OCI-LY3 (cell line): ENCODE measurements at regions not wholly inside any gene's neighbourhood (a gene's known extent, or its start where the extent isn't known, plus 50 kb on each side); places are given as distances from the start of the nearest gene placed in this dataset.
"Not testable (repeated sequence)": the region's sequence is repeated elsewhere in the genome, so short reads cannot be mapped to it uniquely, and the experiment has no call there.

ENCODE experiments used
- H2AFZ ChIP-seq: fragments of 200-600, 300-600 bp; shearing (Covaris generic); 2 replicates; pipeline ENCODE4 v1.6.0; 2014; ENCODE audit warnings: antibody characterized with exemption, low read depth, low read length
- H3K27ac ChIP-seq: fragments of 200-600, 300-600 bp; sonication (generic); 2 replicates; pipeline ENCODE4 v1.5.1; 2014; ENCODE audit warnings: mild to moderate bottlenecking, low read length, moderate library complexity, mixed read lengths
- H3K27me3 ChIP-seq: fragments of 200-600, 300-600 bp; sonication (generic); 2 replicates; pipeline ENCODE4 v1.6.1; 2014; ENCODE audit warnings: low read depth, low read length, mixed read lengths
- H3K36me3 ChIP-seq: fragments of 200-600, 300-600 bp; sonication (generic); replicated peaks from 2 replicates; pipeline ENCODE3; 2014; ENCODE audit warnings: low read depth, low read length, mixed read lengths
- H3K4me1 ChIP-seq: fragments of 300-600, 200-600 bp; sonication (generic); 2 replicates; pipeline ENCODE4 v1.6.1; 2014; ENCODE audit warnings: low read length, mixed read lengths
- H3K4me2 ChIP-seq: fragments of 200-600, 300-600 bp; sonication (generic); 2 replicates; pipeline ENCODE4 v1.6.1; 2014; ENCODE audit warnings: low read length, mixed read lengths
- H3K4me3 ChIP-seq: fragments of 300-600, 200-600 bp; sonication (generic); 2 replicates; pipeline ENCODE4 v1.5.1; 2014; ENCODE audit warnings: antibody characterized with exemption, mild to moderate bottlenecking, low read length, moderate library complexity
- H3K79me2 ChIP-seq: fragments of 300-600, 200-600 bp; shearing (Covaris generic); 2 replicates; pipeline ENCODE4 v1.6.1; 2014; ENCODE audit warnings: mild to moderate bottlenecking, low read length, mixed read lengths
- H3K9ac ChIP-seq: fragments of 300-600, 200-600 bp; shearing (Covaris generic); 2 replicates; pipeline ENCODE4 v1.6.0; 2014; ENCODE audit warnings: mild to moderate bottlenecking, low read length, moderate library complexity
- H3K9me3 ChIP-seq: fragments of 200-600, 300-600 bp; shearing (Covaris generic); 2 replicates; pipeline ENCODE4 v1.6.1; 2014; ENCODE audit warnings: low read length, mixed read lengths; ENCODE audit not compliant: insufficient read depth
- H4K20me1 ChIP-seq: fragments of 200-600, 300-600 bp; sonication (generic); 2 replicates; pipeline ENCODE4 v1.6.1; 2016; ENCODE audit warnings: low read length, mixed read lengths; ENCODE audit not compliant: insufficient read depth
- CTCF ChIP-seq: fragments of 200-600, 300-600 bp; sonication (generic); IDR thresholded peaks from 2 replicates; pipeline ENCODE4 v1.5.1; 2014; ENCODE audit warnings: antibody characterized with exemption, low read length, low read depth
- EZH2phosphoT487 ChIP-seq: fragments of 200-600 bp; shearing (Covaris generic); IDR thresholded peaks from 2 replicates; pipeline ENCODE4 v1.6.1; 2018; ENCODE audit warnings: antibody characterized with exemption, mixed run types, low read depth

DNA sequence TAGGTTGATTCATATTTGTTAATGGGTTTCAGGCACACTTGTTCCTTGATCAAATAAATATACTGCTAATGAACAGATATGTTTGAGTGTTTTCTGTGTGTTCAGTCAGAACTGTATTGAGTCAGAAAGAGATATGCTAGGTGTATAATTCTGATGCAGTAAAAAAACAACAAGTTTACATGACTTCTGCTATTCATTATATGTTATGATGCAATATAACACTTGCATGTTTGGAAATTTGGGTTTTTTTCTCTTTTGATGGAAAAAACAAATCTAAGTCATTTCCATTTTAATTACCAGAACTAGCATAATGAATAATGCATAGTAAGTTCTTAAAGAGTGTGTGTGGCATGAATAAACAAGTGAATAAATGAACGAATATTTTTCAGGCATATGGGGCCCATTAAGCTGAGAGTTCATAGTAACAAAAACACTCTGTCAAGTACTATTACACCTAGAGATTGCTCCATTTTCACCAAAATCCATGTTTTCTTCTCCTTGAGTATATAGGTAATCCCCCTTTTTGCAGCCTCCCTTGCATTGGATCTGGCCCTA, 208.3 kb upstream of the NT5E start:
- no peak overlapping the region for H2AFZ ChIP-seq
- H3K79me2 ChIP-seq: no peaks in the 10 kb centered on the region
- H3K4me3 ChIP-seq: no peak overlapping the region
- H4K20me1 ChIP-seq: no peaks in the 10 kb centered on the region
- H3K4me1 ChIP-seq: no peaks in the 10 kb centered on the region
- H3K27me3 ChIP-seq: no peaks in the 10 kb centered on the region
- H3K27ac ChIP-seq: no peak overlapping the region
- H3K9me3 ChIP-seq: no peaks in the 10 kb centered on the region
- no peak overlapping the region for H3K4me2 ChIP-seq
- no peak for TF ChIP-seq EZH2phosphoT487
- TF ChIP-seq CTCF: no peak
- no peak overlapping the region for H3K9ac ChIP-seq
- no peaks in the 10 kb centered on the region for H3K36me3 ChIP-seq

DNA sequence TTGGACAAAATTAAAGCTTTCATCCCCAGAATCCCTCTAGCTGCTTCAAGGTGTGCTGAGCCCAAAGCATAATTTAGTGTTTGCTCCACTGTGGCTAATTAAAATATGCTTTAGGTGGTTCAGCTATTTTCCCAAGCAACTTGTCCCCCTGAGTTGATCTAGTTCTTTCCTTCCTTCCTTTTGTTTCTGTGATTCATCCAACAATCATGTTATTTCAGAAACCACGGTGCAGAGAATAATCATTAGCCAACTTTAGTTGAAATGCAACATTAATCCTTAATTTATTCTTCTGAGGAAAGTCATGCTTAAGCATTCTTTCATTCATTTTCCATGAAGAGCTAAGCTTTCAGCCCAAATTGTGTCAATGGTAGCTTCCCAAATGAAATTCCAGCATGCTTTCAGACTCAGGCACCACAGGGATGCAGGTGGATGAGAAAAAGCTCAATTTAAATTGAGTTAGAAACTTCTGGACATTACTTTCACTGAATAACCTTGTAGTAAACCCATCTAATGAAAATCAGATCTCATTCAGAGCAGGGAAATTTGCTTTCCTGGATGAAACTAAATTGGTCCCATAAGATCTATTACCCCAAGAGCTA, 209.0 kb upstream of the NT5E start:
- no peaks in the 10 kb centered on the region for H3K79me2 ChIP-seq
- no peak overlapping the region for H3K9ac ChIP-seq
- TF ChIP-seq CTCF: no peak
- TF ChIP-seq EZH2phosphoT487: no peak

GRCh38 chr6:85237478-85237877, 212.4 kb upstream of the NT5E start:
- H2AFZ ChIP-seq: no peak overlapping the region
- no peaks in the 10 kb centered on the region for H3K36me3 ChIP-seq
- H3K79me2 ChIP-seq: no peaks in the 10 kb centered on the region
- no peaks in the 10 kb centered on the region for H3K9me3 ChIP-seq
- no peak overlapping the region for H3K4me3 ChIP-seq
- TF ChIP-seq CTCF (no peak), EZH2phosphoT487 (no peak)
- H4K20me1 ChIP-seq: no peaks in the 10 kb centered on the region
- H3K27ac ChIP-seq: no peak overlapping the region
- H3K9ac ChIP-seq: no peak overlapping the region
- no peaks in the 10 kb centered on the region for H3K27me3 ChIP-seq
- H3K4me2 ChIP-seq: no peak overlapping the region
- H3K4me1 ChIP-seq: no peaks in the 10 kb centered on the region

More for the DNA sequence above, 209.0 kb upstream of the NT5E start:
- no peak overlapping the region for H2AFZ ChIP-seq
- no peaks in the 10 kb centered on the region for H3K9me3 ChIP-seq
- no peak overlapping the region for H3K4me3 ChIP-seq
- no peaks in the 10 kb centered on the region for H4K20me1 ChIP-seq
- H3K27ac ChIP-seq: no peak overlapping the region
- no peaks in the 10 kb centered on the region for H3K4me1 ChIP-seq
- no peaks in the 10 kb centered on the region for H3K27me3 ChIP-seq
- no peaks in the 10 kb centered on the region for H3K36me3 ChIP-seq
- H3K4me2 ChIP-seq: no peak overlapping the region

DNA sequence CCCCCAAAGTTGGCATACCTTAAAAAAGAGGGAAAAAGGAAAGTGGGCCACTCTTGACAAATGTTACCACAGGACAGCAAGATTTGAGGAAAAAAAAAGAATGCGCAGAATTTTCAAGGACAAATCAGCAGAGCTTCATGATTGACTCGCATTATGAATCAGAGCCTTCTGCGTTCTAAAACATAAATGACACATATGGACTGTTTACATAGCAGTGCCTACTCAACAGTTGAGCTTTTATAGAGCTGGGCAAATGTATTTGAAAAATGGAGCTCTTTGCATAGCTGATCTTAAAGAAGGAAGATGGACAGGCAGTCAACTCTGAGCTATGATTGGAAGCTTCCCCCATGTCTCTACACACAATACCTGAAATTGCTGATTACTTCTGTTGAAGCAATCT, 213.2 kb upstream of the NT5E start:
- Histone ChIP-seq H3K9me3 (no peaks in the 10 kb centered on the region), H3K27me3 (no peaks in the 10 kb centered on the region), H3K4me1 (no peaks in the 10 kb centered on the region), H3K79me2 (no peaks in the 10 kb centered on the region), H3K4me3 (no peak overlapping the region), H3K9ac (no peak overlapping the region), H3K36me3 (no peaks in the 10 kb centered on the region), H4K20me1 (no peaks in the 10 kb centered on the region), H3K27ac (no peak overlapping the region), H2AFZ (no peak overlapping the region), H3K4me2 (no peak overlapping the region)
- no peak for TF ChIP-seq EZH2phosphoT487
- no peak for TF ChIP-seq CTCF

DNA sequence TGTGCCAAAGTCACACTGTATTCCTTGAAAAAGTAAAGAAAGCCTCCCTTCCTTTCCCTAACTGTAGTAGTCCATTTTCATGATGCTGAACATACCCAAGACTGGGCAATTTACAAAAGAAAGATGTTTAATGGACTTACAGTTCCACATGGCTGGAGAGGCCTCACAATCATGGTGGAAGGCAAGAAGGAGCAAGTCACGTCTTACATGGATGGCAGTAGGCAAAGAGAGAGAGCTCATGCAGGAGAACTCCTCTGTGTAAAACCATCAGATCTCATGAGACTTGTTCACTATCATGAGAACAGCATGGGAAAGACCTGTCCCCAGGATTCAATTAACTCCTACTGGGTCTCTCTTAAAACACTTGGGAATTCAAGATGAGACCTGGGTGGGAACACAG, 222.5 kb upstream of the NT5E start:
- H3K9me3 ChIP-seq, H3K79me2 ChIP-seq, H3K4me1 ChIP-seq, H3K27ac ChIP-seq, H3K4me3 ChIP-seq, H3K4me2 ChIP-seq, H3K9ac ChIP-seq, H3K27me3 ChIP-seq, H3K36me3 ChIP-seq, H2AFZ ChIP-seq, H4K20me1 ChIP-seq: not testable (repeated sequence)

GRCh38 chr6:85212794-85213193, 237.1 kb upstream of the NT5E start:
- not testable (repeated sequence) for H3K4me1 ChIP-seq, H3K4me3 ChIP-seq, H2AFZ ChIP-seq, H3K9ac ChIP-seq, H3K36me3 ChIP-seq, H4K20me1 ChIP-seq, H3K79me2 ChIP-seq, H3K9me3 ChIP-seq, H3K27ac ChIP-seq, H3K27me3 ChIP-seq, H3K4me2 ChIP-seq
